Germinal center (tissue), 1 donor: ENCODE measurements at regions not wholly inside any gene's neighbourhood (a gene's known extent, or its start where the extent isn't known, plus 50 kb on each side); places are given as distances from the start of the nearest gene placed in this dataset.
"Not testable (repeated sequence)": the region's sequence is repeated elsewhere in the genome, so short reads cannot be mapped to it uniquely, and the experiment has no call there.

Experiments used
- DNase-seq: peaks from one replicate; pipeline ENCODE4 v3.0.0; 2012; ENCODE audit warnings: mixed read lengths, low spot score

GRCh38 chr10:78416031-78417011 is 382.7 kb downstream of the RPS24 start:
- DNase-seq: no peak

GRCh38 chr10:78417425-78418370 is 384.0 kb downstream of the RPS24 start:
- DNase-seq: no peak

DNA sequence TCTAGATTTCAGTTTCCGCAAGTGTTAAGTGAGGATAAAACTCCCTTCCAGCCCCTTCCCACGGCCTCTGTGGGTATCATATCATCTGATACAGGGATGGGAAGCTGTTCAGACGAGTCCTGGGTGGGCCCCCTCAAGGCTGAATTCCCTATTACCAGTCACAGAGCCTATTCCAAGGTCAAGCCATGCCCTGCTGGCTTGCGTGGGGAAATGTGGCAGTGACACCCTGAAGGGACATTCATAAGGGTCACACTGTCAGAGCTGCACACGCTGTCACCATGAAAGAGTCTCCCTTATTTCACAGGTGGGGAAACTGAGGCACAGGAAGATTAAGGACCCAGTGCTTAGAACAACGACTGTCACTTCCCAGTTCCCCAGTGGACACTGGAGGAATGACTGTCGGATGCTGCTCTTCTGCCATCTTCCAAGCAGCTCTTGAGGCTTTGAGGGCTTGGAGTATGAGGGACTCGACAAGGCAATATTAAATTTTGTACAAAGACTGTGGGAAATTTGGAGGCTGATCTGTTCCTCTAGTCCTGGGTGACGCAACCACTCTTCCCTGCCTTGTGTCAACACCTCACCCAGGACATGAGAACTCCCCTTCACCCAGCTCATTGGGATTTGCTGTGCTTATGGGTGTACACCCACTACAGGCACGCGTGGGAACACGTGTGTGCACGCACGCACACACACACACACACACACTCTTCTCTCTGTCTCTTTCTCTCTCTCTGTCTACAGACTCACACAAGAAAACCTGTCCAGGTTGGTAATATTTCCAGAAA is 386.0 kb downstream of the RPS24 start:
- no peak for DNase-seq

- DNase-seq: no peak
Observed at GRCh38 chr10:78420946-78421735, 387.5 kb downstream of the RPS24 start.

GRCh38 chr10:78424050-78424449 is 390.4 kb downstream of the RPS24 start:
- not testable (repeated sequence) for DNase-seq

DNA sequence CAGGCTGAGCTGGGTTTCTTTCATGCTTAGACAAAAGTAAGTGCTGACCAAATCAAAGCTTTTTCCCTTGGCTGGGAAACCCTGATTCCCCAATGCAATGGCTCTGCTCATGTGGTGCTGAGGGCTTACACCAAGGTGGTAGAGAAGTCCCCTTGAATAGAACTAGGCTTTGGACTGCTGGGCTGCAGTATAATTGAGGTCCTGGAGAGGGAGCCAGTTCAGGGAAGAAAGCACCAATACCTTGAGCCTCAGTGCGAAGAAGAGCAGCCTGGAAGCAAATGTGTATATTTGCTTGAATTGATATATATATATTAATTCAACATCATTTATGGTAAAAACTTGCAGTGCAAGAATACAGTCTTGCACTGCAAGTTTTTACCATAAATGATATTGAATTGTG is 391.1 kb downstream of the RPS24 start:
- peak; percentile 9 for DNase-seq

DNA sequence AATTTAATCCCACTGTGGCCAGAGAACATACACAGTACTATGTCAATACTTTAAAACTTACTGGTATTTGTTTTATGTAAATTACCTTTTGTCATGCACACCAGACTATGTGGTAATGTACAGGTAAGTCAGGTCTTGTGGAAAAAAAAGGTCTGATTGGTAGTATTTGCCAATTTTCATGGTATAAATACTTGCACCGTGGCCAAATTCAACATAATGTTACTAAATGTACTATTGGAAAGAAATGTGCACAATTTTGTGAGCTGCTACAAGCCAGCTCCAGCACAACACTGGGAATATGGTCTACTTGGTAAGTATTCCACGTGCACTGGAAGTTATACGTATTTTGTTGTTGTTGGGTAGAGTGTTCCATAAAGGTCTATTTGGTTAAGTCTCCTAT is 392.5 kb downstream of the RPS24 start:
- DNase-seq: no peak

DNA sequence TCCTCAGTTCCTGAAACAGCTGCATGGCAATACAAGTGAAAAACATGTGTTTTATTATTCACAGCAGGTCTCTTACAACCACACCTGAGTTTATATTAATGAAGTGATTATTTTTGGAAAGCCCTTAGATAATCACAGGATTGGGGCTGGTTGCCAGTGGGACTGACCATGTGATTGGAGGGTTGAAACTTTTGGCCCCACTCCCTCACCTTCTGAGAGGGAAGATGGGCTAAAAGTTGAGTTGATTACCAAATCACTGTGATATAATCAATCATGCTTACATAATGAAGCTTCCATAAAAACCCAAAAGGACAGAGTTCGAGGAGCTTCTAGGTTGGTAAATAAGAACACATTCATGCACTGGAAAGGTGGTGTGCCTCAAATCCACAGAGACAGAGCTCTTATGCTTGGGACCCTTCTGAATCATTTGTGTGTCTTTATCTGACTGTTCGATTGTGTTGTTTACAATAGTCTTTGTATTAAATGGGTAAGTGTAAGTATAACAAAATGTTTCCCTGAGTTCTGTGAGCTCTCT is 393.9 kb downstream of the RPS24 start:
- DNase-seq: no peak

DNA sequence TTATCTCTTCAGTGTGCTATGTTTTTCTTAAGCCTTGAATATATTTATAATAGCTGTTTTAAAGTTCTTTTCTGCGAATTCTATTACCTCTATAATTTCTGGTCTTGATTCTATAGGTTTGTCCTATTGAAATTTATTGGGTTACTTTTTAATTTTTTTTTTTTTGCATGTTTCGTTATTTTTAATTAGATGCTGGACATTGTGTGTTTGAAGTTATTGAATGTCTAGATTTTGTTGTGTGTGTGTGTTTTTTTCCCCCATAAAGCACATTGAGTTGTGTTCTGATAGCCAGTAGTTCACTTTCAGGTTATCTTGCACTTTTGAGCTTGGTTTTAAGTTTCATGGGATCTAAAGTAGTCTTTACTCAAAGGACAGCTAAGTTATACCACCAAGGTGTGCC is 394.9 kb downstream of the RPS24 start:
- DNase-seq: no peak

DNA sequence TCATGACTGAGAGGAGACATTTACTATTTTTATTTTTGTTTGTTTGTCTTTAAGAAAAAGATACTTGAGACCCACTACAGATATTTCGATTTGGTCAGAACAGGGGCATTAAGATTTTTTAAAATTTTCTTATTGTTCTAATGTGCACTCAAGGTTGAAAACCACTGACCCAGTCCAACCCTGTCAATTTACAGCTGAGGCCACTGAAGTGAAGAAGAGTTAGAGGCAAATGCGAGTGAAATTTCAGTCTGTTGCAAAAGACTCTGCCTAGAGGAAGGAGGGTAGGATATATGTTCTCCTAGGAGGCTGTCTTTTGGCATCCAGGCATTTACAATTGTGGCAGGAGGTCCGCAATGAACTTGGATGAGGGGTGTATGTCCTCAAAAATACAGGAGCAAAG is 396.3 kb downstream of the RPS24 start:
- no peak for DNase-seq

DNA sequence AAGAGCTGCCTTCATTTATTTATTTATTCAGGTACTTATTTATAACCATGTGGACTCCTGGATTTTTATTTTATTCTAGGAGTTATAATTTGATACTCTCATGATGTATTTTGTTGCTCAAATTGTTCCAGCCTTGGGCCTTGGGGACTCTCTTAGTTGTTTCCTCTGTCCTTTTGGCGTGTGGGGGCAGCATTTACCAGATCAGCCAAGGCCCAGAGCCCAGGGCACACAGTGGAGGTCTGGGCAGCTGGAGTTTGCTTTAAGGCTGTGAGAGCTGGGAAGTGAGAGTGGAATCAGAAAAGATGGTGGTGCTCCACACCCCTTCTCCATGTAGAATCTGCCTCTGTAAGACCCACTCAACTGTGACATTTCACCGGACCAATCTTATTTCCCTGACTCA is 398.9 kb downstream of the RPS24 start:
- DNase-seq: no peak

- DNase-seq: no peak
Observed at GRCh38 chr10:78433076-78433595, 399.5 kb downstream of the RPS24 start.

DNA sequence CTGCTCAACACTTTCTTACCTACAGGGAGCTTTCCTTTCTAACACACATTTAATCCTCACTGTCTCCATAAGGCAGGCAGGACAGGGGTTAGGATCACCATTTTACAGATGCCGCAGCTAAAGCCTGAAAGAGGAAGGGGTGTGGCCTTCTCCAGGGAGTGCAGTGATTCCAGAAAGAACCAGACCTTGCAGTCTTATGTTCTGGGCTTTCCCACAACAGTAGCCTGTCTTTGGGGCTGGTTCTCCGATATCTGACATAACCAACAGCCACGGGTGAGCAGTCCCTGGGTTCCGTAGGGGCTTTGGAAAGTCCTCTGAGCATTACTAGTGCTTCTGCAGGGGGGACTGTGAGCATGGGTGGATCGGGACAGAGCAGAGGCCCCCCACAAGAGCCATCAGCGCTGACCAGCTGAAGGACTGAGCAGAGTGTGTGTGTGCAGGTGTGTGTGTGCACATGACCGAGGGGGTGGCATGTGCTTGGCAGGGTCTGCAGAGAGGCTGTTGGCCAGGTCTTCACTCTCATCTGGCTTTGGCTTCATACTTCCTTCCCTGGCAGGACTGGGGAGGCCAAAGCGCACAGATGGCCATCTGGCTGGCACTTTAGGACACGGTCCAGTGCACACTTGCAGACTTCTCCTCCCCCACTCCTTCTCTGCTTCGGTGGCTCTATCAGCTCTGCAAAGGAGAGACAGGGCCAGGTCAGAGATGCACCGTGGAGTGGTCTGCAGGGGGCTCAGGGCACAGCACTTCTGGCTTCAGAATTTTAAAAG is 400.3 kb downstream of the RPS24 start:
- no peak for DNase-seq

- no peak for DNase-seq
Observed at GRCh38 chr10:78434886-78435285, 401.2 kb downstream of the RPS24 start.

DNA sequence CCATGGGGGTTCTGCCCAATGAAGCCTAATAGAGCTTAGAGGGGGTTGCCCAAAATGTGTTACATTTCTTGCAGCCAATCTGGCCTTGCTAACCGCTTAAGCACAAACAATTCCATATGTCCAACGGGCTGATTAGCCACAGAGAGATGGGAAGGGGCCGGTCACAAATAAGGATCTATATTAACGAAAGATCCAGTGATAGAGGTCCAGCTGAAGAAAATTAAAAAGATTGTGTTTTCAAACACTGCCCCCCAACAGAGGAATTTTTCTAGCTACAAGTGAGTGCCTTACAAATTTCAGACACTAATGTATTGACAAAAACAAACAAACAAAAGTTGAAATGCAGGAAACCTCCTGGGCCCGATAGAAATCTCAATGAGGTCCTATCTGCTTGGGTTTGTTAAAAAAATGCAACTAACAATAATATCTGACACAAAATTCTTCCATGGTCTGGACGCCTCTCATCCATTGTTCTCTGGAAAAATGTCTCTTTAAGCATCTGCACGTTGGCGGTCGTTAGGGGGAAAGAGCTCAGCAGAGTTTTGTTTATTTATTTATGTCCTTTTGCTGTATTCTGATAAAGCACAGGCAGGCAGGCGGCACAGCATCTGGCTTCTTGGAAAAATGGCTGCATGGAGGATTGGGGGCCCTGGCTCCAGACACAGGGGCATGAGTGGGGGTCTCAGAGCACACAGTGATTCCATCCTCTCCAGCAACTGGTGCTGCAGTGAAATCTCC is 402.0 kb downstream of the RPS24 start:
- no peak for DNase-seq

DNA sequence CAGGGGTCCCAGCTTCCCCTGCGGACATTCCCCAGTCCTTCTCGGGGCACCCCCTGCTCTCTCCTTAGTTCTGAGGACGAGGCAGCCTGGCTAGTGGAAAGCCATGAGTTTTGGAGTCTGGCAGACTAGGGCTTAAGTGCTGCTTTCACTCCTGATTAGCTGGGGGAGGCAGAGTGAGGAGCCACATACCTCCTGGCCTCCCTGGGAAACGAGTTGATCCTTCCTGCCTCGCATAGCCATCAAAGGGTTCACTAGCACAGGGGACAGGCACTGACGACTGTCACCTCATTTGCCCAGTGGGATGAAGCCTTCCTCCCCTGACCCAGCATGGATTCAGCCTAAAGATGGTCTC is 402.5 kb downstream of the RPS24 start:
- DNase-seq: no peak

DNA sequence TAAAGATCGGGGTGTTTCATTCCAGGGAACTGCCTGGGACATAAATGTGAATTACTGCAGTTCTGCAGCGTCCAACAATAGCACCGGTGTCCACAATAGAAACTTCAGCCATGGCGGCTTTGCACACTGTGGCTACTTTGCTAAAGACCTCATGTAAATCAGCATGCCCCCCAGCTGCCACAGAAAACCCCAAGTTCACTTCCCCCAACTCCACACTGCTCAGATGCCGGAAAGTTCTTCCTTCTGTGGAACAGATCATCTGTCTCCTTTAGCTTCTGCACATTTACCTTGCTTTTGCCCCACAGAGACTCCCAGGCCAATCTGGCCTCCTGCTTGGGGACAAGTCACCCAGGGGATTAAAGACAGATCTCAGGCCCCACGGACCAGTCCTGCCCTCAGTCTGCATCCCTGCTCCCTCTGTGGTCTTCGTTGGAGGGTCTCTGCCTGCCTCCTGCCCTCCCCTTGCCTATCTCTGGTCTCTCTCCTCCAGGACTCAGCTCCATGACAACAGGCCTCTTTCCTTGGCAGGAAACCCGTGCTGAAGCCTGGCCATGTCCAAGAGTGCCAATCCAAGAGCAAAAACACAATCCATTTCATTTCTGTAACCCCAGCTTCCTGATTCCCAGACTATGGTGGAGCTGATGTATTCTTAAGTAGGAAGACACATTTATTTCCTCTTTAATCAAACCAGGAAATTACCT is 403.2 kb downstream of the RPS24 start:
- DNase-seq: no peak

DNA sequence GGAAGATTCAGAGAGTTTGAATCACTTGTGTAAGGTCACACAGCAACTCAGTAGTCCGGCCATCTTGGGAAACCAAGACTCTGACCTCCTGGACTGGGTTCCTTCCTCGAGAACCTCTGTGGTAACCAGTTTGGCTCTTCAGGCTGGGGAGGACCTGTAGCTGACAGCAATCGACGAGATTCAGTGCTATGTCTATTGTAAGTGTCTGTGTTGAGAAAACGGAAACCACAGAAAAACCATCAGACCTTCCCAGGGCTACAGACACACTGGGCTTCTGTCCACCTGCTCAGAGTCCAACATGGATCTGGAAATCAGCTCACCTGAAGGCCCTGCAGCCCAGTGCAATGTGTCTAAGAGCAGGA is 403.7 kb downstream of the RPS24 start:
- DNase-seq: no peak
